ENCODE measurements at regions not wholly inside any gene's neighbourhood (a gene's known extent, or its start where the extent isn't known, plus 50 kb on each side); places are given as distances from the start of the nearest gene placed in this dataset.
A peak's percentile ranks its signal among the peaks of the same experiment; 100 is the strongest.

GRCh38 chr7:21361413-21362125 is 66.3 kb upstream of the SP4 start:
- DNase-seq (ENCODE audit: low spot score) = no peak

DNA sequence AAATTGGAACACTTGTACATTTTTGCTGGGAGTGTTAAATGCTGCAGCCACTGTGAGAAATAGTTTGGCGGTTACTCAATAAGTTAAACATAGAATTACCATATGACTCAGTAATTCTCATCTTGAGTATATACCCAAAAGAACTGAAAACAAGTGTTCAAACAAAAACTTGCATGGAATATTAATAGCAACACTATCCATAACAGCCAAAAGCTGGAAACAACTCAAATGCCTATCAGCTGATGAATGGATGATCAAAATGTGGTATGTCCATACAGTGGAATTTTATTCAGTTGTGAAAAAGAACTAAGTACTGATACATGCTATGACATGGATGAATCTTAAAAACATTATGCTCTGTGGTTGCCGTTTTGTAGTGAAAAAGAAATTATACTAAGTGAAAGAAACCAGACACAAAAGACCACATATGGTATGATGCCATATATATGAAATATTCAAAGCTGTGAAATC is 63.0 kb upstream of the SP4 start:
- peak; percentile 66 for DNase-seq (ENCODE audit: low spot score)

- peak; percentile 36 for DNase-seq (ENCODE audit: low spot score)
Measured at GRCh38 chr7:21365866-21366624, 61.8 kb upstream of the SP4 start.

DNA sequence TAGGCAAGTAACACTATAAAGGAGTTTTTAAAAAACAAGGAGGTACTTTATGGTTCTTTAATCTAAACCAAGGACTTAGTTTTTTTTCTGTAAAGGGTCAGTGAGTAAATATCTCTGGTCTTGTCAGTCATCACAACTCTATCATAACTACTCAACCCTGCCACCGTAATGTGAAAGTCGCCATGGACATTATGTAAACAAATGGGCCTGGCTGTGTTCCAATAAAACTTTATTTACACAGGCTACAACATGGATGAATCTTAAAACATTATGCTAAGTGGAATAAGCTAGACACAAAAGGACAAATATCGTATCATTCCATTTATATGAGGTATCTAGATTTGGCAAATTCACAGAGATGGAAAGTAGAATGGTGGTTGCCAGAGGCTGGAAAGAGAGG is 60.8 kb upstream of the SP4 start:
- no peak for DNase-seq (ENCODE audit: low spot score)

DNA sequence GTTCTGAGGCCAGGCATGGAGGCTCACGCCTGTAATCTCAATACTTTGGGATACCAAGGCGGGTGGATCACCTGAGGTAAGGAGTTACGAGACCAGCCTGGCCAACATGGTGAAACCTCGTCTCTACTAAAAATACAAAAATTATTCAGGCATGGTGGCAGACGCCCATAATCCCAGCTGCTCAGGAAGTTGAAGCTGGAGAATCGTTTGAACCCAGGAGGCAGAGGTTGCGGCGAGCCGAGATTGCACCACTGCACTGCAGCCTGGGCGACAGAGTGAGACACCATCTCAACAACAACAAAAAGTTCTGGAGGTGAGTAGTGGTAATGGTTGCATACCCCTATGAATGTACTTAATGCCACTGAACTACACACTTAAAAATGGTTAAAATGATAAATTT is 60.3 kb upstream of the SP4 start:
- no peak for DNase-seq (ENCODE audit: low spot score)

DNA sequence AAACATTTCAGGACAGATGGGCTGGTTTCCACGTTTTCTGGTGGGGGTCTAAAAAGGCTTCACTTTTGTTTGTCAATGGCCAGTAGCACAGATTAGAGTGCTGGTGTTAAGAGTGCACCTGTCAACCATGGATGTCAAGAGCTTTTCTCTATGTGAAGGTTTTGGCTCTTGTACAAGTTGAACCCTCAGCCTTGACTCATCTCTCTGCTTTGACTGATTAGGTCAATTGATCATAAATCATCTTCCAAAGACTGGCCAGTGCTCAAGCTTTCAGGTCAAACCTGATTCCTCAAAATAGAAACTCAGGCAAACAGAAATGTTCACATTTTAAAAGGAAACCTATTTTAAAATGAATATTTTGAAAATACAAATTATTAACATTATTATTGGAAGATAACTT is 59.6 kb upstream of the SP4 start:
- no peak for DNase-seq (ENCODE audit: low spot score)

DNA sequence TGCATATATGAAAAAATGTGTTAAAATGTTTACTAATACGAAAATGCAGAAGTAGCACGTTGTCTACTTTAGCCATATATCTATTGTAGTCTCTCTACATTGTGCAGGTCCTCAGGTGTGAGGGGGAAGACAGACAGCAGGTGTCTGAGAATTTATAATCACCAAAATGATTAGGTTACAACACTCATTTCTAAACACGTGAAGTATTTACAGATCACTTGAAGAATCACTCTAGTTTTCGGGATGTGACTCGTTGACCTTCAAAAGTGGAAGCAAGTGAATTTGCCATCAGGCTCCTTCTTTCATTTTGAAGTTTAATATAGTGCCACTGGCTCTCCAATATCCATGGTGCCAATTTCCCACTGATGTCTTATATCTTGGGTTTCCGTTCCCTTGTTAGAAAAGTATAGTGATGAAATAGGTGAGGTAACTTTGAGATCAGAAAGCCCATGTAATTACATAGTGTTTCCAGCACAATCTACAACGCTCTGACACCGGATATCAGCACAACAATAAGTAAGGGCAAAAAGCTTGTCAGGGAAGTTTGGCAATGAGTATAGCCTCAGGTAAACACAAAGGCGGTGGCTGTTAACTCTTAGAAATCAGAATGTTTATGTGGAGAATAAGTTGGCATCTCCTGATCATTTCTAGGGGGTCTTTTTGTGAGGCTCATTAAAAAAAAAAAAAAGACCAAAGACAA is 57.5 kb upstream of the SP4 start:
- DNase-seq (ENCODE audit: low spot score) = no peak

DNA sequence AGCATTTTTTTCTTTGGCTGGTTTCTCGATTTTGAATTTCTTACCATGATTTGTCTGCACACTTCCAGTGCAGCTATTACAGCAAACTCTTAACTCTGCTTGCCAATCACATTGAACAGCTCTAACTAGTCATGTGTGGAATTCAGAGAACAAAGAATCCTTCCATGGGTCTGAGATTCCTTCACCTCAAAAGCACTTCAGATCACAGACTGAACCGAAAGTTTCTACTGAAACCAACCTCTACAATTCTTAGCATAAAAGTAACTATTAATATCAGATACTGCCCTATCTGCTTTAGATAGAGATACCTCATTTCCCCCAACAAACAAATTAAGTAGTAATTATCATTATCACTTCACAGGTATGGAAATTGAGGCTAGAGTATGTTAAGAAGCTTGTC is 56.5 kb upstream of the SP4 start:
- DNase-seq (ENCODE audit: low spot score) = no peak

DNA sequence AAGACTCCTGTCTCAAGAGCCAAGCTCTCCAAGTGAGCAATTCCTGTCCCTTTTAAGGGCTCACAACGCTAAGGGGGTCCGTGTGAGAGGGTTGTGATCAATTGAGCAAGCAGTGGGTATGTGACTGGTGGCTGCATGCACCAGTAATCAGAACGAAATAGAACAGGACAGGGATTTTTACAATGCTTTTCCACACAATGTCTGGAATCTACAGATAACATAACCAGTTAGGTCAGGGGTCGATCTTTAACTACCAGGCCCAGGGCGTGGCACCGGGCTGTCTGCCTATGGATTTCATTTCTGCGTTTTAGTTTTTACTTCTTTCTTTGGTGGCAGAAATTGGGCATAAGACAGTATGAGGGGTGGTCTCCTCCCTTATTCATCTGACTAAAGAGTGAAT is 54.9 kb upstream of the SP4 start:
- DNase-seq (ENCODE audit: low spot score) = no peak

DNA sequence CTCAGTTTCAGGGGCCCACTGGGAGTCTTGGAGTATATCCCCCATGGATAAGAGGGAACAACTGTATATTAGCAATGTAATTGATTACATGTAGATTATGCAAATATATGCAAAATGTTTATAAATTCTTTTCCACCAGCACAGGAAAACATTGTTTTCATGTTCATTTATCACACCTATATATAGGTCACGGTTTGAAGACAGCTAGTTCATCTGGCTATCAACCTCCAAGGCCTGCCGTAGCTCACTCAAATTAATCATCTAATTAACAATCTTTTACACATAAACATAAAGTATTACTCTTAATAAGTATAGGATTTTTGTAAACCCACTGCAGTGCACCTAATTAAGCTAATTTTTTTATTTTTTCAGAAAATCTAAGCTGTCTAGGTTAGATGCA is 53.7 kb upstream of the SP4 start:
- no peak for DNase-seq (ENCODE audit: low spot score)

DNA sequence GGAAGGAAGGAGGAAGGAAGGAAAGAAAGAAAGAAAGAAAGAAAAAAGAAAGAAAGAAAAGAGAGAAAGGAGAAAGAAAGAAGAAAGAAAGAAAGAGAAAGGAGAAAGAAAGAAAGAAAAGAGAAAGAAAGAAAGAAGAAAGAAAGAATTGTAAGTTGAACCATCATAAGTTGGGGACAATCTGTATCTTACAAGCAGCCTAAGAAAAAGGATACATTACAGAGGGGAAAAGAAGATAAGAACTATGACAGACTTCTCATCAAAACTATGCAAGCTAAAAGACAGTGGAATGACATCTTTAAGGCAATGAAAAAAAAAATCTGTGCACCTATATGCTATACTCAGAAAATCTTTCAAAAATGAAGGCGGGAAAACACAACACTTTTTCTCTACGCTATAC is 50.3 kb upstream of the SP4 start:
- DNase-seq (ENCODE audit: low spot score) = no peak
